ENCODE measurements at regions not wholly inside any gene's neighbourhood (a gene's known extent, or its start where the extent isn't known, plus 50 kb on each side); places are given as distances from the start of the nearest gene placed in this dataset.
"Not testable (repeated sequence)": the region's sequence is repeated elsewhere in the genome, so short reads cannot be mapped to it uniquely, and the experiment has no call there.

DNA sequence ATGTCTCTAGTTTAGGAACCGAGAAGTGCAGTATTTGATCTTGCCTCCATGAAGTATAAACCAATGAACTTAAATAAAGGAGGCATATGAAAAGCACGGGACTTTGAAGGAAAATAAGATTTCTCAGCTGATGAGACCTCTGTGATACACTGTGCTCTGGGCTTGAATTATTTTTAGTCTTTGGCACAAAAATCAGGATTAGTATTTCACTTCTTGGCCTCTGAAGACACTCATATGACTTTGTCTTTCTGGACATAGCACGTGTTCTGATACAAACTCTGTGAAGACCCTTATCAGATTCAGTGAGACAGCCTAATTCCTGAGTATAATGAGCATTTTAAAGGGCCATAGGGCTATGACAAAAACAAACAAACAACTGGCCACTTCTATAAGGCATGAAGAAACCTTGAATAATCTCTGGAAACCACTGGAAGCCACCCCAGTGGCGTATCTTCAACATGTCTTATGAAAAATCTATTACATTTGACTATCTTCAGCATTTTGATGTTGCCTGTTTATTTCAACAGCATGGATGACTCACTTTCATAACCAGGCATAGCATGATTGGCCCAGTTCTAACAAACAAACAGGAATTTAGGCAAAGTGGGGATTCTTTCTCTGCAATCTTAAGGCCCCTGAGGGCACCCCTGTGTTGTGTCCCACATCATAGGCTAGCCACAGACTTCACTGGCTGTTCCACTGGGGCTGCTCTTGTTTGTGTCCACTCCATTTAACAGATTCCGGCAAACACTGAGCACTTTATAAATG is 90.3 kb upstream of the ZNF462 start:
- no peak for DNase-seq (ENCODE audit: extremely low read depth, low read depth)
- TF ChIP-seq, protein P1, sequence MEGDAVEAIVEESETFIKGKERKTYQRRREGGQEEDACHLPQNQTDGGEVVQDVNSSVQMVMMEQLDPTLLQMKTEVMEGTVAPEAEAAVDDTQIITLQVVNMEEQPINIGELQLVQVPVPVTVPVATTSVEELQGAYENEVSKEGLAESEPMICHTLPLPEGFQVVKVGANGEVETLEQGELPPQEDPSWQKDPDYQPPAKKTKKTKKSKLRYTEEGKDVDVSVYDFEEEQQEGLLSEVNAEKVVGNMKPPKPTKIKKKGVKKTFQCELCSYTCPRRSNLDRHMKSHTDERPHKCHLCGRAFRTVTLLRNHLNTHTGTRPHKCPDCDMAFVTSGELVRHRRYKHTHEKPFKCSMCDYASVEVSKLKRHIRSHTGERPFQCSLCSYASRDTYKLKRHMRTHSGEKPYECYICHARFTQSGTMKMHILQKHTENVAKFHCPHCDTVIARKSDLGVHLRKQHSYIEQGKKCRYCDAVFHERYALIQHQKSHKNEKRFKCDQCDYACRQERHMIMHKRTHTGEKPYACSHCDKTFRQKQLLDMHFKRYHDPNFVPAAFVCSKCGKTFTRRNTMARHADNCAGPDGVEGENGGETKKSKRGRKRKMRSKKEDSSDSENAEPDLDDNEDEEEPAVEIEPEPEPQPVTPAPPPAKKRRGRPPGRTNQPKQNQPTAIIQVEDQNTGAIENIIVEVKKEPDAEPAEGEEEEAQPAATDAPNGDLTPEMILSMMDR (IDR thresholded peaks at IDR 0.05; ENCODE audit: low read depth, low read length) = no peak

DNA sequence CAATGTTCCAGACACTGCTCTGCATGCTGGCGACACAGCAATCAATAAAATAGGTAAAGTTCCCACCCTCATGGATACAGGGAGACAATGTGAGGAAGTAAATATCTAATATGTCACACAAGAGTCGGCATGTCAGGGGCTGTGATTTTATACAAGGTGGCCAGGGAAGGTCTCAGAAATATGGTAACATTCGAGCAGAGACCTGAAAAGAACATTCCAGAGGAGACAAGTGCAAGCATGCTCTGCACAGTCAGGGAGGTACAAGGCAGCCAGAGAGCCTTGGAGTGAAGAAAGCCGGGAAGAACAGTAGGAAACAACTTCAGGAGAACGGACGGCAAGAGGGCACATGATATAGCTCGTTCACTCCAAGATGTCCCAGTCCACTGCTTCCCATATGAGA is 89.2 kb upstream of the ZNF462 start:
- TF ChIP-seq, protein P1 (IDR thresholded peaks at IDR 0.05; ENCODE audit: low read depth, low read length) = no peak
- no peak for DNase-seq (ENCODE audit: extremely low read depth, low read depth)

DNA sequence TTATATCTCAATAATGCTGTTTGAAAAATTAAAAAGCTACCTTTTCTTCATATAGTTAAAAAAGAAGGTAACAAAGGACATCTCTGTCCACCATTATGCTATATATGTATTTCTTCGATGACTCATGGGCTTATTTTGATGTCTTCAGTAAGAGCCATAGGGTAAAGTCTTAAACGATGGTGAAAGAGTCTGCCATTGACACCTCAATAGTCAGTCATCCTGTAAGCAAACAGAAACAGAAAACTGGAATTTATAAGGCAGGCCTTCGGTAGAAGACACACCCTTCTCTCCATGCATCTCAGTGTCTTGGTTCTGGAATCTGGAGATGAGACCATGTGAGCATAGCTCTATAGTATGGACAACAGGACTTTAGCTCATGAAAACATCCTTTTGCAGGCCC is 87.0 kb upstream of the ZNF462 start:
- DNase-seq (ENCODE audit: extremely low read depth, low read depth) = no peak
- TF ChIP-seq, protein P1 (IDR thresholded peaks at IDR 0.05; ENCODE audit: low read depth, low read length) = no peak

DNA sequence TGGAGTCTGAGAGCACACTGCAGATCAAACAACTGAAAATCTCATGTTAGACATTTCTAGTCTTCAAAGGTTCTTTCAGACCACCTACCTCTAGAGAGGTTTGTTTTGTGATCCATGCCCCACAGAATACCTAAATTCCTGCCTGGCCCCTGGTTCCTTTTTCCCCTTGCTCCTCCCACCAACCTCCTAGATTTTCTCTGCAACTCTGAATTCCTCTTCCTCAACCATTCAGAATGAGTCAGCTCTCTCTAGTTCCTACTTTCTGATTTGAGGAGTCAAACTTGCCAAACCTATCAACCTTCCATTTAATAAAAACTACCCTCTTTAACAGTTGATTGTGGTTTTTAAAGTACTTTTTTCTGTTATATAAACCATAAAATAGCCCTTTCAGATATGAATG is 83.2 kb upstream of the ZNF462 start:
- TF ChIP-seq, protein P1 (IDR thresholded peaks at IDR 0.05; ENCODE audit: low read depth, low read length) = no peak
- no peak for DNase-seq (ENCODE audit: extremely low read depth, low read depth)

DNA sequence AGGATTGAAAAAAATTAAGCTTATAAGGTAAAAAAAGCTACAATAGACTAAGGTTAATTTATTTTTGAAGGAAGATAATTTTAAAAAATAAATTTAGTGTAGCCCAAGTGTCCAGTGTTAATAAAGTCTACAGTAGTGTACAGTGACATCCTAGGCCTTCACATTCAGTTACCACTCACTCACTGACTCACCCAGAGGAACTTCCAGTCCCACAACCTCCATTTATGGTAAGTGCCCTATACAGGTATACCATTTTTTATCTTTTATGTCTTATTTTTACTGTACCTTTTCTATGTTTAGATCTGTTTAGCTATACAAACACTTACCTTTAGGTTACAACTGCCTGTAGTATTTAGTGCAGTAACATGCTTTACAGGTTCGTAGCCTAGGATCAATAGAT is 79.8 kb upstream of the ZNF462 start:
- TF ChIP-seq, protein P1 (IDR thresholded peaks at IDR 0.05; ENCODE audit: low read depth, low read length) = no peak
- DNase-seq (ENCODE audit: extremely low read depth, low read depth) = no peak

DNA sequence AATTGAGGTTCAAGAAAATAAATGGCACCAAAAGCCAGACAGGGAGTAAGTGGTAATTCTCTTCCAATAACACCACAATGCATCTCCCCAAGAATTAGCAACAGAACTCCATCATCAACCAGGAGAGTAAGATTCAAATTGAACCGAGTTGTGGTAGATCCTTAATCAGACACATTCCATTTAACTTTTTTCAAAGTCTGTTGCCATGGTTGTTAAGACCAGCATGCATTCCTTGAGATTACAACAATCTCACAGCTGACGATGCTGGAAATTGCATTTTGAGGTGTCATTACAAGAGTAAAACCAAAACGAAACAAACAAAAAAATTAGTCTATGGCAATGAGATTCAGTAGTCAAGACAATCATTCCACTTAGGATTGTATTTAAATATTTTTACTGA is 78.9 kb upstream of the ZNF462 start:
- TF ChIP-seq, protein P1 (IDR thresholded peaks at IDR 0.05; ENCODE audit: low read depth, low read length) = no peak
- DNase-seq (ENCODE audit: extremely low read depth, low read depth) = no peak

DNA sequence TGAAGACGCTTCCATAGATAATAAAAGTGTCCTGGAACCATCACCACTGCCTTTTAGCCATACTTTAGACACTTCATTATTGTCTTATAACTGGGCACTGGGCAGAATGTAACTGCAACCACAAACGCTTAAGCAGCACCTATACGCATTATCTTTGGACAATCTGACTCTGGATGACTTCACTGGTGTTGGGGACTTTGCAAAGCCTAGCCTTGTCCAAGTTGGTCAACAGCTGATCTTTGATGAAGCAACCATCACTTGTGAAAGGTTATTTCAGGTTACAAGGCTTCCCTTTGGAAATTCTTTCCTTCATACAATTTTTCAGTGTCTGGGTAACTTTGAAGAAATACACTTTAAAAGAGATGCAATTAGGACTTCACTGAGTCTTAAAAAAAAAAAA is 77.8 kb upstream of the ZNF462 start:
- TF ChIP-seq, protein P1 (IDR thresholded peaks at IDR 0.05; ENCODE audit: low read depth, low read length) = no peak
- no peak for DNase-seq (ENCODE audit: extremely low read depth, low read depth)

DNA sequence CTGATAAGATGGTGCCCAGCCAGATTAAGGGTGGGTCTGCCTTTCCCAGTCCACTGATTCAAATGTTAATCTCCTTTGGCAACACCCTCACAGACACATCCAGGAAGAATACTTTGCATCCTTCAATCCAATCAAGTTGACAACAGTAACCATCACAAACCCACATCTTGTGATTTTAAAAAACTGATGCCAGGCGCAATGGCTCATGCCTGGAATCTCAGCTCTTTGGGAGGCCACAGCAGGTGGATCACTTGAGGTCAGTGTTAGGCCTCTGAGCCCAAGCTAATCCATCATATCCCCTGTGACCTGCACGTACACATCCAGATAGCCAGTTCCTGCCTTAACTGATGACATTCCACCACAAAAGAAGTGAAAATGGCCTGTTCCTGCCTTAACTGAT is 74.9 kb upstream of the ZNF462 start:
- not testable (repeated sequence) for DNase-seq (ENCODE audit: extremely low read depth, low read depth)
